Mesenchymal stem cell (in vitro differentiated cells and primary cell): ENCODE measurements at regions not wholly inside any gene's neighbourhood (a gene's known extent, or its start where the extent isn't known, plus 50 kb on each side); places are given as distances from the start of the nearest gene placed in this dataset.
A peak's percentile ranks its signal among the peaks of the same experiment; 100 is the strongest.

Experiments
- DNase-seq: peaks from one replicate; pipeline ENCODE4 v3.0.0-alpha.2; 2013
- H2AFZ ChIP-seq: one replicate; pipeline ENCODE4 v1.6.1; 2013; ENCODE audit warnings: low read depth, mild to moderate bottlenecking, control low read depth, inconsistent platforms, low read length, moderate library complexity
- H2AK5ac ChIP-seq: 2 replicates; pipeline ENCODE4 v1.6.1; 2013; ENCODE audit warnings: low read length, moderate library complexity, mild to moderate bottlenecking, inconsistent platforms; ENCODE audit not compliant: severe bottlenecking
- H2BK120ac ChIP-seq: one replicate; pipeline ENCODE4 v1.6.1; 2013; ENCODE audit warnings: low read depth, mild to moderate bottlenecking, inconsistent platforms, low read length, moderate library complexity
- H2BK12ac ChIP-seq, 2 experiments: one replicate each; pipeline ENCODE4 v1.6.1; 2013; ENCODE audit warnings: inconsistent platforms in 2 of 2, low read length in 2 of 2, mild to moderate bottlenecking in 2 of 2, moderate library complexity in 2 of 2, control low read depth in 1 of 2
- H2BK15ac ChIP-seq: one replicate; pipeline ENCODE4 v1.6.1; 2013; ENCODE audit warnings: mild to moderate bottlenecking, low read depth, inconsistent platforms; ENCODE audit not compliant: poor library complexity, severe bottlenecking
- H2BK5ac ChIP-seq: 2 replicates; pipeline ENCODE4 v1.6.1; 2013; ENCODE audit warnings: low read depth, mild to moderate bottlenecking, low read length, control low read depth, inconsistent platforms; ENCODE audit not compliant: poor library complexity, severe bottlenecking
- H3K14ac ChIP-seq, 2 experiments: one replicate each; pipeline ENCODE4 v1.6.1; 2013; ENCODE audit warnings: inconsistent platforms in 2 of 2, low read length in 2 of 2, control low read depth in 1 of 2, mild to moderate bottlenecking in 1 of 2, moderate library complexity in 1 of 2
- H3K18ac ChIP-seq, 2 experiments: one replicate each; pipeline ENCODE4 v1.6.1; 2013; ENCODE audit warnings: inconsistent platforms in 2 of 2, low read length in 2 of 2, control low read depth in 1 of 2, low read depth in 1 of 2, mild to moderate bottlenecking in 1 of 2
- H3K23ac ChIP-seq, 2 experiments: one replicate each; pipeline ENCODE4 v1.6.1; 2013; ENCODE audit warnings: inconsistent platforms in 2 of 2, low read length in 2 of 2, mild to moderate bottlenecking in 2 of 2, moderate library complexity in 2 of 2, control low read depth in 1 of 2
- H3K27ac ChIP-seq: 2 replicates; pipeline ENCODE4 v1.5.1; 2013; ENCODE audit warnings: mild to moderate bottlenecking, moderate library complexity, low read length, control low read depth, inconsistent platforms; ENCODE audit not compliant: poor library complexity, severe bottlenecking
- H3K27me3 ChIP-seq, 2 experiments: 2 replicates each; pipeline versions ENCODE4 v1.6.1 to v1.7.0; 2013; ENCODE audit warnings: low read length in 2 of 2, mild to moderate bottlenecking in 2 of 2, moderate library complexity in 2 of 2, control low read depth in 1 of 2, inconsistent platforms in 1 of 2; ENCODE audit not compliant: control insufficient read depth in 1 of 2, insufficient read depth in 1 of 2
- H3K36me3 ChIP-seq, 2 experiments: 2 replicates each; pipeline versions ENCODE4 v1.6.1 to v1.7.0; 2013; ENCODE audit warnings: low read length in 2 of 2, control low read depth in 1 of 2, inconsistent platforms in 1 of 2, low read depth in 1 of 2, mild to moderate bottlenecking in 1 of 2; ENCODE audit not compliant: insufficient read depth in 2 of 2, control insufficient read depth in 1 of 2
- H3K4ac ChIP-seq, 2 experiments: one replicate each; pipeline ENCODE4 v1.6.1; 2013; ENCODE audit warnings: inconsistent platforms in 2 of 2, low read length in 2 of 2, mild to moderate bottlenecking in 2 of 2, moderate library complexity in 2 of 2, control low read depth in 1 of 2, low read depth in 1 of 2
- H3K4me1 ChIP-seq: 2 replicates; pipeline ENCODE4 v1.6.1; 2013; ENCODE audit warnings: low read depth, low read length, control low read depth; ENCODE audit not compliant: control insufficient read depth, insufficient read depth
- H3K4me2 ChIP-seq: 2 replicates; pipeline ENCODE4 v1.6.1; 2013; ENCODE audit warnings: low read length, mild to moderate bottlenecking, inconsistent platforms; ENCODE audit not compliant: poor library complexity, severe bottlenecking
- H3K4me3 ChIP-seq, 2 experiments: 2 replicates each; pipeline versions ENCODE4 v1.5.1 to v1.7.0; 2013; ENCODE audit warnings: low read length in 2 of 2, mild to moderate bottlenecking in 2 of 2, control low read depth in 1 of 2, low read depth in 1 of 2; ENCODE audit not compliant: insufficient read depth in 1 of 2
- H3K79me1 ChIP-seq: replicated peaks from 2 replicates; pipeline ENCODE4 v1.6.1; 2013; ENCODE audit warnings: mild to moderate bottlenecking, control low read depth, low read length, inconsistent platforms; ENCODE audit not compliant: poor library complexity, severe bottlenecking
- H3K9ac ChIP-seq: 2 replicates; pipeline ENCODE4 v1.7.0; 2013; ENCODE audit warnings: mild to moderate bottlenecking, low read length, moderate library complexity
- H3K9me3 ChIP-seq: 2 replicates; pipeline ENCODE4 v1.7.0; 2013; ENCODE audit warnings: mild to moderate bottlenecking, low read length; ENCODE audit not compliant: control insufficient read depth
- H4K8ac ChIP-seq: one replicate; pipeline ENCODE4 v1.6.1; 2013; ENCODE audit warnings: inconsistent platforms, mild to moderate bottlenecking, low read length, moderate library complexity
- H4K91ac ChIP-seq: one replicate; pipeline ENCODE4 v1.6.1; 2013; ENCODE audit warnings: mild to moderate bottlenecking, low read length, inconsistent platforms
- WGBS: methylation state at CpG from one replicate; pipeline ENCODE4 v1.1.7; 2013; ENCODE audit warnings: mixed read lengths; 5-methylcytosine and 5-hydroxymethylcytosine counted together

- Histone ChIP-seq H2BK12ac (no peak overlapping the region), H2BK15ac (no peak overlapping the region), H3K27ac (no peak overlapping the region), H3K4me1 (peaks cover 3% of the 10 kb centered on the region), H3K4me3 (no peak overlapping the region), H3K9me3 (peaks cover 9% of the 10 kb centered on the region), H3K4ac (no peak overlapping the region), H3K9ac (no peak overlapping the region), H4K91ac (no peak overlapping the region), H3K4me2 (no peak overlapping the region), H4K8ac (no peak overlapping the region), H3K27me3 (no peaks in the 10 kb centered on the region), H2BK120ac (no peak overlapping the region), H2AK5ac (no peak overlapping the region), H3K79me1 (peaks cover 2% of the 10 kb centered on the region), H3K23ac (no peak overlapping the region), H3K18ac (no peak overlapping the region), H3K36me3 (peaks cover 3 to 19% of the 10 kb centered on the region in 2 experiments), H2BK5ac (no peak overlapping the region), H3K14ac (no peak overlapping the region), H2AFZ (no peak overlapping the region)
- 24% methylated on average over 1 of the region's 2 CpGs for WGBS
- DNase-seq: no peak
Observed at GRCh38 chr15:96247621-96248305, 82.7 kb upstream of the NR2F2 start.

GRCh38 chr15:96252148-96252547 lies 78.4 kb upstream of the NR2F2 start:
- H3K27me3 ChIP-seq: no peaks in the 10 kb centered on the region
- H2AK5ac ChIP-seq: no peak overlapping the region
- H3K27ac ChIP-seq: peak overlapping the region; percentile 90
- no peak overlapping the region for H4K91ac ChIP-seq
- H3K79me1 ChIP-seq: peaks cover 2% of the 10 kb centered on the region
- no peak overlapping the region for H2AFZ ChIP-seq
- H3K14ac ChIP-seq: no peak overlapping the region
- no peak overlapping the region for H3K23ac ChIP-seq
- H3K4me3 ChIP-seq: no peak overlapping the region
- H2BK5ac ChIP-seq: no peak overlapping the region
- 93% methylated on average over 5 of the region's 5 CpGs for WGBS
- H3K4me2 ChIP-seq: no peak overlapping the region
- H3K9ac ChIP-seq: no peak overlapping the region
- H2BK12ac ChIP-seq: no peak overlapping the region
- H3K4me1 ChIP-seq: peaks cover 3% of the 10 kb centered on the region
- no peak overlapping the region for H2BK120ac ChIP-seq
- peaks cover 9% of the 10 kb centered on the region for H3K9me3 ChIP-seq
- H3K4ac ChIP-seq: no peak overlapping the region
- H2BK15ac ChIP-seq: no peak overlapping the region
- H3K36me3 ChIP-seq: peaks cover 3 to 38% of the 10 kb centered on the region in 2 experiments
- no peak overlapping the region for H3K18ac ChIP-seq
- H4K8ac ChIP-seq: no peak overlapping the region
- DNase-seq: no peak

- H3K14ac ChIP-seq: no peak overlapping the region
- peak overlapping the region; percentile 28 for H3K27ac ChIP-seq
- no peak overlapping the region for H2BK5ac ChIP-seq
- H2BK15ac ChIP-seq: no peak overlapping the region
- WGBS: no CpG with 5 or more reads among the region's 7 CpGs
- H3K27me3 ChIP-seq: no peaks in the 10 kb centered on the region
- H3K79me1 ChIP-seq: peaks cover 2% of the 10 kb centered on the region
- no peaks in the 10 kb centered on the region for H3K9me3 ChIP-seq
- H4K91ac ChIP-seq: no peak overlapping the region
- H3K18ac ChIP-seq: no peak overlapping the region
- no peak for DNase-seq
- H2AFZ ChIP-seq: no peak overlapping the region
- H2AK5ac ChIP-seq: no peak overlapping the region
- H2BK120ac ChIP-seq: no peak overlapping the region
- H3K36me3 ChIP-seq: peaks cover 3 to 37% of the 10 kb centered on the region in 2 experiments
- H3K4me3 ChIP-seq: no peak overlapping the region
- no peak overlapping the region for H4K8ac ChIP-seq
- H3K4me2 ChIP-seq: no peak overlapping the region
- no peak overlapping the region for H3K23ac ChIP-seq
- no peak overlapping the region for H3K4ac ChIP-seq
- H2BK12ac ChIP-seq: no peak overlapping the region
- no peak overlapping the region for H3K9ac ChIP-seq
- H3K4me1 ChIP-seq: peaks cover 3% of the 10 kb centered on the region
Observed at GRCh38 chr15:96253006-96253747, 77.3 kb upstream of the NR2F2 start.

GRCh38 chr15:96254173-96254572 lies 76.3 kb upstream of the NR2F2 start:
- no peak overlapping the region for H3K14ac ChIP-seq
- H3K27ac ChIP-seq: peak overlapping the region; percentile 37
- H3K79me1 ChIP-seq: peaks cover 4% of the 10 kb centered on the region
- WGBS: 94% methylated on average over 5 of the region's 6 CpGs
- no peak overlapping the region for H2BK120ac ChIP-seq
- H2BK15ac ChIP-seq: no peak overlapping the region
- peaks cover 2 to 37% of the 10 kb centered on the region in 2 experiments for H3K36me3 ChIP-seq
- H2AK5ac ChIP-seq: no peak overlapping the region
- DNase-seq: no peak
- H2BK12ac ChIP-seq: no peak overlapping the region
- no peak overlapping the region for H4K8ac ChIP-seq
- no peaks in the 10 kb centered on the region for H3K27me3 ChIP-seq
- H3K9ac ChIP-seq: no peak overlapping the region
- H2AFZ ChIP-seq: no peak overlapping the region
- no peaks in the 10 kb centered on the region for H3K9me3 ChIP-seq
- H3K23ac ChIP-seq: no peak overlapping the region
- H3K18ac ChIP-seq: no peak overlapping the region
- no peak overlapping the region for H3K4me3 ChIP-seq
- no peak overlapping the region for H4K91ac ChIP-seq
- H3K4ac ChIP-seq: no peak overlapping the region
- no peak overlapping the region for H2BK5ac ChIP-seq
- H3K4me2 ChIP-seq: no peak overlapping the region
- H3K4me1 ChIP-seq: peaks cover 3% of the 10 kb centered on the region
